IMR-90 (cell line): ENCODE measurements at regions not wholly inside any gene's neighbourhood (a gene's known extent, or its start where the extent isn't known, plus 50 kb on each side); places are given as distances from the start of the nearest gene placed in this dataset.

Source experiments
- ATAC-seq: fragments of 200-7000 bp; cut with Tn5 transposase; 2 replicates; pipeline ENCODE4 v1.9.1; 2020; ENCODE audit warnings: low read depth, mild to moderate bottlenecking, moderate library complexity
- BruUV-seq: library from RNA; stranded (reverse); fragments of 400-500 nt; replicated peaks from 2 replicates; lab custom pipeline; 2021; lab: Mats Ljungman, UMichigan
- CTCF ChIA-PET: fragments of 300-600 bp; formaldehyde crosslinking; extraction: SDS; loops from one replicate; lab custom pipeline; 2021; ENCODE audit warnings: antibody characterized with exemption; lab: Yijun Ruan, JAX
- POLR2A ChIA-PET: fragments of 300-600 bp; sonication (Branson Sonifier 250); formaldehyde crosslinking; loops from one replicate; lab custom pipeline; 2022; ENCODE audit warnings: antibody characterized with exemption; ENCODE audit not compliant: unreplicated experiment; lab: Charles Lee
- DNase-seq: peaks from one replicate; pipeline ENCODE4 v3.0.0; 2013
- H2AFZ ChIP-seq: replicated peaks from 2 replicates; pipeline ENCODE3; 2013; ENCODE audit warnings: low read length, mild to moderate bottlenecking; ENCODE audit not compliant: poor library complexity
- H2AK5ac ChIP-seq: 2 replicates; pipeline ENCODE4 v1.6.1; 2013; ENCODE audit warnings: low read depth, low read length, inconsistent platforms
- H2AK9ac ChIP-seq: replicated peaks from 2 replicates; pipeline ENCODE3; 2013; ENCODE audit warnings: mild to moderate bottlenecking, low read depth, low read length, moderate library complexity; ENCODE audit not compliant: poor library complexity
- H2BK120ac ChIP-seq: 2 replicates; pipeline ENCODE4 v1.6.1; 2013; ENCODE audit warnings: low read depth, low read length, inconsistent platforms
- H2BK15ac ChIP-seq: 3 replicates; pipeline ENCODE4 v1.6.1; 2013; ENCODE audit warnings: low read depth, low read length, inconsistent platforms
- H2BK20ac ChIP-seq: 2 replicates; pipeline ENCODE4 v1.6.1; 2013; ENCODE audit warnings: low read depth, mild to moderate bottlenecking, inconsistent platforms, low read length, moderate library complexity
- H2BK5ac ChIP-seq: 2 replicates; pipeline ENCODE4 v1.6.1; 2013; ENCODE audit warnings: mild to moderate bottlenecking, low read depth, low read length, inconsistent platforms; ENCODE audit not compliant: poor library complexity, severe bottlenecking
- H3K14ac ChIP-seq: replicated peaks from 2 replicates; pipeline ENCODE4 v1.6.1; 2013; ENCODE audit warnings: low read depth, low read length, inconsistent platforms
- H3K18ac ChIP-seq: 2 replicates; pipeline ENCODE4 v1.6.1; 2013; ENCODE audit warnings: low read depth, low read length, control low read depth
- H3K23ac ChIP-seq: 2 replicates; pipeline ENCODE4 v1.6.1; 2013; ENCODE audit warnings: low read depth, low read length, inconsistent platforms
- H3K27ac ChIP-seq: 2 replicates; pipeline ENCODE4 v1.5.1; 2013; ENCODE audit warnings: mild to moderate bottlenecking, control low read depth, low read length; ENCODE audit not compliant: insufficient read depth
- H3K27me3 ChIP-seq: 2 replicates; pipeline ENCODE4 v1.6.1; 2013; ENCODE audit warnings: low read length; ENCODE audit not compliant: control insufficient read depth, insufficient read depth
- H3K36me3 ChIP-seq: 2 replicates; pipeline ENCODE4 v1.6.1; 2013; ENCODE audit warnings: low read length, mixed read lengths; ENCODE audit not compliant: control insufficient read depth, insufficient read depth
- H3K4ac ChIP-seq: 2 replicates; pipeline ENCODE4 v1.6.1; 2013; ENCODE audit warnings: low read depth, low read length, inconsistent platforms
- H3K4me1 ChIP-seq: 2 replicates; pipeline ENCODE4 v1.6.1; 2013; ENCODE audit warnings: low read length, mixed read lengths; ENCODE audit not compliant: control insufficient read depth, insufficient read depth
- H3K4me2 ChIP-seq: 2 replicates; pipeline ENCODE4 v1.6.1; 2013; ENCODE audit warnings: low read depth, mild to moderate bottlenecking, control low read depth, low read length, moderate library complexity
- H3K4me3 ChIP-seq: 2 replicates; pipeline ENCODE4 v1.5.1; 2013; ENCODE audit warnings: low read depth, mild to moderate bottlenecking, control low read depth, low read length, moderate library complexity; ENCODE audit not compliant: insufficient read depth
- H3K56ac ChIP-seq: 2 replicates; pipeline ENCODE4 v1.6.1; 2013; ENCODE audit warnings: low read length, inconsistent platforms; ENCODE audit not compliant: insufficient read depth; ENCODE audit errors: extremely low read depth
- H3K79me1 ChIP-seq, 2 experiments: 2 replicates each; pipeline ENCODE4 v1.6.1; 2013; ENCODE audit warnings: low read length in 2 of 2, inconsistent platforms in 1 of 2, low read depth in 1 of 2
- H3K9ac ChIP-seq: 2 replicates; pipeline ENCODE4 v1.6.1; 2013; ENCODE audit warnings: low read depth, low read length, control low read depth
- H3K9me1 ChIP-seq: 2 replicates; pipeline ENCODE4 v1.6.1; 2013; ENCODE audit warnings: low read length, inconsistent platforms; ENCODE audit not compliant: insufficient read depth
- H3K9me3 ChIP-seq: 2 replicates; pipeline ENCODE4 v1.6.1; 2013; ENCODE audit warnings: low read length; ENCODE audit not compliant: control insufficient read depth, insufficient read depth
- H4K20me1 ChIP-seq: 2 replicates; pipeline ENCODE4 v1.6.1; 2013; ENCODE audit warnings: low read length, inconsistent platforms; ENCODE audit not compliant: insufficient read depth
- H4K5ac ChIP-seq: 2 replicates; pipeline ENCODE4 v1.6.1; 2013; ENCODE audit warnings: mild to moderate bottlenecking, low read depth, low read length, control low read depth
- H4K8ac ChIP-seq, 2 experiments: 2 replicates each; pipeline ENCODE4 v1.6.1; 2013; ENCODE audit warnings: low read depth in 2 of 2, low read length in 2 of 2, control low read depth in 1 of 2, inconsistent platforms in 1 of 2
- H4K91ac ChIP-seq: 2 replicates; pipeline ENCODE4 v1.6.1; 2013; ENCODE audit warnings: low read depth, low read length, inconsistent platforms; ENCODE audit not compliant: insufficient read depth
- BHLHE40 ChIP-seq: fragments of 150-350 bp; IDR thresholded peaks from 2 replicates; pipeline ENCODE4 v1.6.1; 2016; ENCODE audit warnings: mild to moderate bottlenecking, low read depth, low read length
- CEBPB ChIP-seq: IDR thresholded peaks from 2 replicates; pipeline ENCODE4 v1.6.1; 2012; ENCODE audit warnings: low read depth, low read length, improper control_type of control experiment
- CHD1 ChIP-seq: IDR thresholded peaks from 2 replicates; pipeline ENCODE4 v1.6.1; 2012; ENCODE audit warnings: low read depth, low read length, improper control_type of control experiment
- FOS ChIP-seq: fragments of 150-350 bp; IDR thresholded peaks from 2 replicates; pipeline ENCODE4 v1.6.1; 2016; ENCODE audit warnings: low read depth, low read length
- MAFK ChIP-seq: IDR thresholded peaks from 2 replicates; pipeline ENCODE4 v1.6.1; 2012; ENCODE audit warnings: low read depth, low read length, improper control_type of control experiment
- MAZ ChIP-seq: IDR thresholded peaks from 2 replicates; pipeline ENCODE4 v1.6.1; 2012; ENCODE audit warnings: low read depth, mild to moderate bottlenecking, low read length, improper control_type of control experiment, moderate library complexity, borderline replicate concordance
- NFE2L2 ChIP-seq: fragments of 150-350 bp; IDR thresholded peaks from 2 replicates; pipeline ENCODE4 v1.6.1; 2016; ENCODE audit warnings: low read depth, mild to moderate bottlenecking, low read length
- POLR2A ChIP-seq: IDR thresholded peaks from 2 replicates; pipeline ENCODE4 v1.6.1; 2012; ENCODE audit warnings: mild to moderate bottlenecking, low read depth, low read length
- RAD21 ChIP-seq: IDR thresholded peaks from 2 replicates; pipeline ENCODE4 v1.6.1; 2012; ENCODE audit warnings: low read length, improper control_type of control experiment
- RCOR1 ChIP-seq: IDR thresholded peaks from 2 replicates; pipeline ENCODE4 v1.6.1; 2012; ENCODE audit warnings: mild to moderate bottlenecking, low read length, improper control_type of control experiment; ENCODE audit not compliant: insufficient replicate concordance
- RFX5 ChIP-seq: IDR thresholded peaks from 2 replicates; pipeline ENCODE4 v1.8.0; 2012; ENCODE audit warnings: low read depth, mild to moderate bottlenecking, low read length, moderate library complexity
- SMC3 ChIP-seq: fragments of 150-350 bp; IDR thresholded peaks from 2 replicates; pipeline ENCODE4 v1.6.1; 2016; ENCODE audit warnings: low read depth, mild to moderate bottlenecking, antibody characterized with exemption, low read length, moderate library complexity
- WGBS, 2 experiments: methylation state at CpG; one replicate each; pipeline versions ENCODE4 v1.1.5 to v1.1.7; 2013; ENCODE audit warnings: missing lambda C conversion rate in 2 of 2; ENCODE audit not compliant: insufficient read length in 1 of 2; ENCODE audit errors: extremely low coverage in 2 of 2; 5-methylcytosine and 5-hydroxymethylcytosine counted together
- dilution Hi-C: fragments of 300-500 bp; cut with HindIII; formaldehyde crosslinking; loops from one replicate; pipeline ENCODE4 v1.14.3; 2018; ENCODE audit warnings: low sequenced_read_pairs; ENCODE audit not compliant: unreplicated experiment
- in situ Hi-C: fragments of 300-500 bp; cut with MboI; formaldehyde crosslinking; loops from 3 replicates; pipeline ENCODE4 v1.14.3; 2019; ENCODE audit warnings: low sequenced_read_pairs, inconsistent platforms, mixed read lengths
- intact Hi-C: fragments of 100-400 bp; cut with micrococcal nuclease; formaldehyde crosslinking; loops from 2 replicates; pipeline ENCODE4 v1.10.0; 2022
- TF ChIP-seq, protein P1 (sequence below): fragments of 150-350 bp; IDR thresholded peaks from 2 replicates; pipeline ENCODE4 v1.6.1; 2016; ENCODE audit warnings: low read depth, mild to moderate bottlenecking, low read length, moderate library complexity, borderline replicate concordance
- TF ChIP-seq, protein P2 (sequence below): fragments of 150-350 bp; IDR thresholded peaks from 2 replicates; pipeline ENCODE4 v1.6.1; 2017; ENCODE audit warnings: mild to moderate bottlenecking, antibody characterized with exemption, low read length, low read depth
- TF ChIP-seq, protein P3 (sequence below): conservative IDR thresholded peaks from 2 replicates; pipeline ENCODE4 v1.5.1; 2012; ENCODE audit warnings: mild to moderate bottlenecking, low read depth, low read length, improper control_type of control experiment

DNA sequence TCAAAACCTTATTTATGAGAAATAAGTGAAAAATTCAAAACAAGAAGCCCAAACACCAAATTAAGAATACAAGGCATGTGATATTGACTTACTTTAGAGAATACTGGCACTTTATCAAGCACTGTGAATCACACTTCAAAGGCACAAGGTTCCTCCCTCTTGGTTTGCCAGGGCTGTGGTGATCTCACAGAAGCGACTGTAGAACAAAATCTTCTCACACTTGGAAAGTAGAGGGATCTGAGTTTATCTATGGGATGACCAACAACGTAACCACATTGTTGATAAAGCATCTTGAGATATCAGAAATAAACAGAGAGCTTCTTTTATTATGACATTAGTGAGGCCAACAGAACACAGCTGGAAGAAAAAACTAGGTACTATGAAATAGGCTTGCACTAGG lies 295.9 kb downstream of the NFIB start:
- WGBS, 2 experiments = no CpG with 5 or more reads among the region's 2 CpGs
- Histone ChIP-seq H3K4me3 (no peak overlapping the region), H3K4me2 (no peak overlapping the region), H4K20me1 (no peaks in the 10 kb centered on the region), H2AK5ac (no peak overlapping the region), H2AFZ (no peak overlapping the region), H3K79me1 (no peaks in the 10 kb centered on the region), H3K9me3 (no peaks in the 10 kb centered on the region), H3K9ac (no peak overlapping the region), H2BK5ac (no peak overlapping the region), H3K56ac (no peak overlapping the region), H4K91ac (no peak overlapping the region), H3K4ac (no peak overlapping the region), H2BK20ac (no peak overlapping the region), H4K8ac (no peak overlapping the region), H2AK9ac (no peak overlapping the region), H3K18ac (no peak overlapping the region), H4K5ac (no peak overlapping the region), H3K4me1 (no peaks in the 10 kb centered on the region), H3K23ac (no peak overlapping the region), H3K27me3 (peaks cover 4% of the 10 kb centered on the region), H3K36me3 (no peaks in the 10 kb centered on the region), H2BK120ac (no peak overlapping the region), H3K14ac (no peak overlapping the region), H3K27ac (no peak overlapping the region), H2BK15ac (no peak overlapping the region), H3K9me1 (no peaks in the 10 kb centered on the region)
- in situ Hi-C loops = no loop called here
- intact Hi-C loops = no loop called here
- CTCF ChIA-PET = no interaction called here
- ATAC-seq = no peak; the same call in 1 of the 2 replicates
- TF ChIP-seq CEBPB (no peak), RFX5 (no peak), MAFK (no peak), SMC3 (no peak), RAD21 (no peak), CHD1 (no peak), MAZ (no peak), POLR2A (no peak), BHLHE40 (no peak), NFE2L2 (no peak), RCOR1 (no peak), FOS (no peak)
- TF ChIP-seq, protein P1, sequence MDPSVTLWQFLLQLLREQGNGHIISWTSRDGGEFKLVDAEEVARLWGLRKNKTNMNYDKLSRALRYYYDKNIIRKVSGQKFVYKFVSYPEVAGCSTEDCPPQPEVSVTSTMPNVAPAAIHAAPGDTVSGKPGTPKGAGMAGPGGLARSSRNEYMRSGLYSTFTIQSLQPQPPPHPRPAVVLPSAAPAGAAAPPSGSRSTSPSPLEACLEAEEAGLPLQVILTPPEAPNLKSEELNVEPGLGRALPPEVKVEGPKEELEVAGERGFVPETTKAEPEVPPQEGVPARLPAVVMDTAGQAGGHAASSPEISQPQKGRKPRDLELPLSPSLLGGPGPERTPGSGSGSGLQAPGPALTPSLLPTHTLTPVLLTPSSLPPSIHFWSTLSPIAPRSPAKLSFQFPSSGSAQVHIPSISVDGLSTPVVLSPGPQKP = no peak
- TF ChIP-seq, protein P2, sequence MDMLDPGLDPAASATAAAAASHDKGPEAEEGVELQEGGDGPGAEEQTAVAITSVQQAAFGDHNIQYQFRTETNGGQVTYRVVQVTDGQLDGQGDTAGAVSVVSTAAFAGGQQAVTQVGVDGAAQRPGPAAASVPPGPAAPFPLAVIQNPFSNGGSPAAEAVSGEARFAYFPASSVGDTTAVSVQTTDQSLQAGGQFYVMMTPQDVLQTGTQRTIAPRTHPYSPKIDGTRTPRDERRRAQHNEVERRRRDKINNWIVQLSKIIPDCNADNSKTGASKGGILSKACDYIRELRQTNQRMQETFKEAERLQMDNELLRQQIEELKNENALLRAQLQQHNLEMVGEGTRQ = no peak
- TF ChIP-seq, protein P3, sequence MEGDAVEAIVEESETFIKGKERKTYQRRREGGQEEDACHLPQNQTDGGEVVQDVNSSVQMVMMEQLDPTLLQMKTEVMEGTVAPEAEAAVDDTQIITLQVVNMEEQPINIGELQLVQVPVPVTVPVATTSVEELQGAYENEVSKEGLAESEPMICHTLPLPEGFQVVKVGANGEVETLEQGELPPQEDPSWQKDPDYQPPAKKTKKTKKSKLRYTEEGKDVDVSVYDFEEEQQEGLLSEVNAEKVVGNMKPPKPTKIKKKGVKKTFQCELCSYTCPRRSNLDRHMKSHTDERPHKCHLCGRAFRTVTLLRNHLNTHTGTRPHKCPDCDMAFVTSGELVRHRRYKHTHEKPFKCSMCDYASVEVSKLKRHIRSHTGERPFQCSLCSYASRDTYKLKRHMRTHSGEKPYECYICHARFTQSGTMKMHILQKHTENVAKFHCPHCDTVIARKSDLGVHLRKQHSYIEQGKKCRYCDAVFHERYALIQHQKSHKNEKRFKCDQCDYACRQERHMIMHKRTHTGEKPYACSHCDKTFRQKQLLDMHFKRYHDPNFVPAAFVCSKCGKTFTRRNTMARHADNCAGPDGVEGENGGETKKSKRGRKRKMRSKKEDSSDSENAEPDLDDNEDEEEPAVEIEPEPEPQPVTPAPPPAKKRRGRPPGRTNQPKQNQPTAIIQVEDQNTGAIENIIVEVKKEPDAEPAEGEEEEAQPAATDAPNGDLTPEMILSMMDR = no peak
- BruUV-seq = no TSS peak
- DNase-seq = peak; percentile 47
- POLR2A ChIA-PET = no interaction called here
- dilution Hi-C loops = no loop called here
